ENCODE measurements at regions not wholly inside any gene's neighbourhood (a gene's known extent, or its start where the extent isn't known, plus 50 kb on each side); places are given as distances from the start of the nearest gene placed in this dataset.

DNA sequence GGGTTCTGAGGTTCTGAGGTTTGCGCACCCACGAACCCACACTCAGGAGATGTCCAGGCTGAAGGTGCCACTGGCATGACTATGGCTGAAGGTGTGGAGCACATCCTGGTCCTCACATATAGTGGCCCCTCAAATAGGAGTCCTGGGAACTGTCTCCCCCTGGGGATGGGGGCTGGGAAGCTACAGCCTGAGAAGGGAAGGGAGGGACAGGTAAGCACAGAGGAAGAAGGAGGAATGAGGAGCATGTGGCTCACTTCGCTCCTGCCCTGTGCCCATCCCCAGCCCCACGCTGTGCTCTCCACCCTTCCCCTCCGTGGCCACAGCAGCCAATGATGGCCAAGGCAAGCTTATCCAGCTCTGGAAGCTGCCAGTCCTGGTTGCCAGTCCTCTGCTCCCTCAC lies 123.9 kb upstream of the LHX1 start:
- DNase-seq (ENCODE audit: low spot score) (no peak), ATAC-seq (peak; percentile 56)
- H3K4me1 Mint-ChIP-seq = peaks cover 55% of the 10 kb centered on the region
- peaks cover 52% of the 10 kb centered on the region for H3K27me3 Mint-ChIP-seq (ENCODE audit: low read depth)
- TF ChIP-seq TEAD1 (CRISPR knock-in tag; IDR thresholded peaks at IDR 0.05) = 0 out of 2 replicates have a peak, but pooled peaks have one; percentile 28
- no peak for TF ChIP-seq TP53 (CRISPR knock-in tag; IDR thresholded peaks at IDR 0.05)
- 0 out of 2 replicates have a peak, but pooled peaks have one; percentile 15 for TF ChIP-seq NFYB (CRISPR knock-in tag; conservative IDR thresholded peaks at IDR 0.05; ENCODE audit: low read depth)
- TF ChIP-seq, protein P1, sequence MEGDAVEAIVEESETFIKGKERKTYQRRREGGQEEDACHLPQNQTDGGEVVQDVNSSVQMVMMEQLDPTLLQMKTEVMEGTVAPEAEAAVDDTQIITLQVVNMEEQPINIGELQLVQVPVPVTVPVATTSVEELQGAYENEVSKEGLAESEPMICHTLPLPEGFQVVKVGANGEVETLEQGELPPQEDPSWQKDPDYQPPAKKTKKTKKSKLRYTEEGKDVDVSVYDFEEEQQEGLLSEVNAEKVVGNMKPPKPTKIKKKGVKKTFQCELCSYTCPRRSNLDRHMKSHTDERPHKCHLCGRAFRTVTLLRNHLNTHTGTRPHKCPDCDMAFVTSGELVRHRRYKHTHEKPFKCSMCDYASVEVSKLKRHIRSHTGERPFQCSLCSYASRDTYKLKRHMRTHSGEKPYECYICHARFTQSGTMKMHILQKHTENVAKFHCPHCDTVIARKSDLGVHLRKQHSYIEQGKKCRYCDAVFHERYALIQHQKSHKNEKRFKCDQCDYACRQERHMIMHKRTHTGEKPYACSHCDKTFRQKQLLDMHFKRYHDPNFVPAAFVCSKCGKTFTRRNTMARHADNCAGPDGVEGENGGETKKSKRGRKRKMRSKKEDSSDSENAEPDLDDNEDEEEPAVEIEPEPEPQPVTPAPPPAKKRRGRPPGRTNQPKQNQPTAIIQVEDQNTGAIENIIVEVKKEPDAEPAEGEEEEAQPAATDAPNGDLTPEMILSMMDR (IDR thresholded peaks at IDR 0.05) = no peak
- TF ChIP-seq SP1 (CRISPR knock-in tag; conservative IDR thresholded peaks at IDR 0.05) = no peak
- TF ChIP-seq, protein P2, sequence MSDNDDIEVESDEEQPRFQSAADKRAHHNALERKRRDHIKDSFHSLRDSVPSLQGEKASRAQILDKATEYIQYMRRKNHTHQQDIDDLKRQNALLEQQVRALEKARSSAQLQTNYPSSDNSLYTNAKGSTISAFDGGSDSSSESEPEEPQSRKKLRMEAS (CRISPR knock-in tag; IDR thresholded peaks at IDR 0.05) = peak; percentile 54; the same call in 1 of the 2 replicates
- no peak for TF ChIP-seq KAT7 (CRISPR knock-in tag; IDR thresholded peaks at IDR 0.05; ENCODE audit: borderline replicate concordance)
- TF ChIP-seq, protein P3, sequence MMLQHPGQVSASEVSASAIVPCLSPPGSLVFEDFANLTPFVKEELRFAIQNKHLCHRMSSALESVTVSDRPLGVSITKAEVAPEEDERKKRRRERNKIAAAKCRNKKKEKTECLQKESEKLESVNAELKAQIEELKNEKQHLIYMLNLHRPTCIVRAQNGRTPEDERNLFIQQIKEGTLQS (CRISPR knock-in tag; conservative IDR thresholded peaks at IDR 0.05) = no peak
- TF ChIP-seq, protein P4, sequence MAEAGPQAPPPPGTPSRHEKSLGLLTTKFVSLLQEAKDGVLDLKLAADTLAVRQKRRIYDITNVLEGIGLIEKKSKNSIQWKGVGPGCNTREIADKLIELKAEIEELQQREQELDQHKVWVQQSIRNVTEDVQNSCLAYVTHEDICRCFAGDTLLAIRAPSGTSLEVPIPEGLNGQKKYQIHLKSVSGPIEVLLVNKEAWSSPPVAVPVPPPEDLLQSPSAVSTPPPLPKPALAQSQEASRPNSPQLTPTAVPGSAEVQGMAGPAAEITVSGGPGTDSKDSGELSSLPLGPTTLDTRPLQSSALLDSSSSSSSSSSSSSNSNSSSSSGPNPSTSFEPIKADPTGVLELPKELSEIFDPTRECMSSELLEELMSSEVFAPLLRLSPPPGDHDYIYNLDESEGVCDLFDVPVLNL (CRISPR knock-in tag; IDR thresholded peaks at IDR 0.05; ENCODE audit: borderline replicate concordance, low read depth) = no peak
- no peak for TF ChIP-seq SMAD3 (CRISPR knock-in tag; IDR thresholded peaks at IDR 0.05; ENCODE audit: borderline replicate concordance)
- no peak for TF ChIP-seq ZNF121 (CRISPR knock-in tag; IDR thresholded peaks at IDR 0.05)
- no peak for TF ChIP-seq ETV6 (CRISPR knock-in tag; IDR thresholded peaks at IDR 0.05)
- TF ChIP-seq, protein P5, sequence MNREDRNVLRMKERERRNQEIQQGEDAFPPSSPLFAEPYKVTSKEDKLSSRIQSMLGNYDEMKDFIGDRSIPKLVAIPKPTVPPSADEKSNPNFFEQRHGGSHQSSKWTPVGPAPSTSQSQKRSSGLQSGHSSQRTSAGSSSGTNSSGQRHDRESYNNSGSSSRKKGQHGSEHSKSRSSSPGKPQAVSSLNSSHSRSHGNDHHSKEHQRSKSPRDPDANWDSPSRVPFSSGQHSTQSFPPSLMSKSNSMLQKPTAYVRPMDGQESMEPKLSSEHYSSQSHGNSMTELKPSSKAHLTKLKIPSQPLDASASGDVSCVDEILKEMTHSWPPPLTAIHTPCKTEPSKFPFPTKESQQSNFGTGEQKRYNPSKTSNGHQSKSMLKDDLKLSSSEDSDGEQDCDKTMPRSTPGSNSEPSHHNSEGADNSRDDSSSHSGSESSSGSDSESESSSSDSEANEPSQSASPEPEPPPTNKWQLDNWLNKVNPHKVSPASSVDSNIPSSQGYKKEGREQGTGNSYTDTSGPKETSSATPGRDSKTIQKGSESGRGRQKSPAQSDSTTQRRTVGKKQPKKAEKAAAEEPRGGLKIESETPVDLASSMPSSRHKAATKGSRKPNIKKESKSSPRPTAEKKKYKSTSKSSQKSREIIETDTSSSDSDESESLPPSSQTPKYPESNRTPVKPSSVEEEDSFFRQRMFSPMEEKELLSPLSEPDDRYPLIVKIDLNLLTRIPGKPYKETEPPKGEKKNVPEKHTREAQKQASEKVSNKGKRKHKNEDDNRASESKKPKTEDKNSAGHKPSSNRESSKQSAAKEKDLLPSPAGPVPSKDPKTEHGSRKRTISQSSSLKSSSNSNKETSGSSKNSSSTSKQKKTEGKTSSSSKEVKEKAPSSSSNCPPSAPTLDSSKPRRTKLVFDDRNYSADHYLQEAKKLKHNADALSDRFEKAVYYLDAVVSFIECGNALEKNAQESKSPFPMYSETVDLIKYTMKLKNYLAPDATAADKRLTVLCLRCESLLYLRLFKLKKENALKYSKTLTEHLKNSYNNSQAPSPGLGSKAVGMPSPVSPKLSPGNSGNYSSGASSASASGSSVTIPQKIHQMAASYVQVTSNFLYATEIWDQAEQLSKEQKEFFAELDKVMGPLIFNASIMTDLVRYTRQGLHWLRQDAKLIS (CRISPR knock-in tag; IDR thresholded peaks at IDR 0.05; ENCODE audit: borderline replicate concordance) = no peak
- no peak for TF ChIP-seq JAZF1 (CRISPR knock-in tag; IDR thresholded peaks at IDR 0.05)
- TF ChIP-seq, protein P6, sequence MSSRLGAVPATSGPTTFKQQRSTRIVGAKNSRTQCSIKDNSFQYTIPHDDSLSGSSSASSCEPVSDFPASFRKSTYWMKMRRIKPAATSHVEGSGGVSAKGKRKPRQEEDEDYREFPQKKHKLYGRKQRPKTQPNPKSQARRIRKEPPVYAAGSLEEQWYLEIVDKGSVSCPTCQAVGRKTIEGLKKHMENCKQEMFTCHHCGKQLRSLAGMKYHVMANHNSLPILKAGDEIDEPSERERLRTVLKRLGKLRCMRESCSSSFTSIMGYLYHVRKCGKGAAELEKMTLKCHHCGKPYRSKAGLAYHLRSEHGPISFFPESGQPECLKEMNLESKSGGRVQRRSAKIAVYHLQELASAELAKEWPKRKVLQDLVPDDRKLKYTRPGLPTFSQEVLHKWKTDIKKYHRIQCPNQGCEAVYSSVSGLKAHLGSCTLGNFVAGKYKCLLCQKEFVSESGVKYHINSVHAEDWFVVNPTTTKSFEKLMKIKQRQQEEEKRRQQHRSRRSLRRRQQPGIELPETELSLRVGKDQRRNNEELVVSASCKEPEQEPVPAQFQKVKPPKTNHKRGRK (CRISPR knock-in tag; IDR thresholded peaks at IDR 0.05; ENCODE audit: borderline replicate concordance) = no peak
- TF ChIP-seq, protein P7, sequence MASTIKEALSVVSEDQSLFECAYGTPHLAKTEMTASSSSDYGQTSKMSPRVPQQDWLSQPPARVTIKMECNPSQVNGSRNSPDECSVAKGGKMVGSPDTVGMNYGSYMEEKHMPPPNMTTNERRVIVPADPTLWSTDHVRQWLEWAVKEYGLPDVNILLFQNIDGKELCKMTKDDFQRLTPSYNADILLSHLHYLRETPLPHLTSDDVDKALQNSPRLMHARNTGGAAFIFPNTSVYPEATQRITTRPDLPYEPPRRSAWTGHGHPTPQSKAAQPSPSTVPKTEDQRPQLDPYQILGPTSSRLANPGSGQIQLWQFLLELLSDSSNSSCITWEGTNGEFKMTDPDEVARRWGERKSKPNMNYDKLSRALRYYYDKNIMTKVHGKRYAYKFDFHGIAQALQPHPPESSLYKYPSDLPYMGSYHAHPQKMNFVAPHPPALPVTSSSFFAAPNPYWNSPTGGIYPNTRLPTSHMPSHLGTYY (CRISPR knock-in tag; IDR thresholded peaks at IDR 0.05) = no peak
- TF ChIP-seq ZNF317 (CRISPR knock-in tag; IDR thresholded peaks at IDR 0.05; ENCODE audit: borderline replicate concordance, low read depth) = no peak
- TF ChIP-seq NR2C2 (CRISPR knock-in tag; IDR thresholded peaks at IDR 0.05) = no peak
- TF ChIP-seq JUN (CRISPR knock-in tag; IDR thresholded peaks at IDR 0.05) = no peak
- no peak for TF ChIP-seq NR3C1 (CRISPR knock-in tag; conservative IDR thresholded peaks at IDR 0.05; ENCODE audit: low read depth)
- no peak for TF ChIP-seq ZNF671 (CRISPR knock-in tag; IDR thresholded peaks at IDR 0.05)
- no peak for TF ChIP-seq EMX1 (CRISPR knock-in tag; IDR thresholded peaks at IDR 0.05)
- TF ChIP-seq ZNF263 (CRISPR knock-in tag; IDR thresholded peaks at IDR 0.05; ENCODE audit: low read depth) = peak; percentile 16; the same call in 1 of the 2 replicates
- ChIA-PET CTCF (interaction anchor here (0.7 to 1.2 kb wide), 2 partner anchors 13 to 22 kb away, joined by 3 read pairs; no protein-coding TSS in a partner anchor), POLR2A (no interaction called here)
- no peaks in the 10 kb centered on the region for H3K9me3 Mint-ChIP-seq
- no peak overlapping the region for H3K4me3 Mint-ChIP-seq
- no peaks in the 10 kb centered on the region for H3K36me3 Mint-ChIP-seq
- no peak overlapping the region for H3K27ac Mint-ChIP-seq

Data from WTC11 (cell line).